ENCODE measurements at regions not wholly inside any gene's neighbourhood (a gene's known extent, or its start where the extent isn't known, plus 50 kb on each side); places are given as distances from the start of the nearest gene placed in this dataset.

DNA sequence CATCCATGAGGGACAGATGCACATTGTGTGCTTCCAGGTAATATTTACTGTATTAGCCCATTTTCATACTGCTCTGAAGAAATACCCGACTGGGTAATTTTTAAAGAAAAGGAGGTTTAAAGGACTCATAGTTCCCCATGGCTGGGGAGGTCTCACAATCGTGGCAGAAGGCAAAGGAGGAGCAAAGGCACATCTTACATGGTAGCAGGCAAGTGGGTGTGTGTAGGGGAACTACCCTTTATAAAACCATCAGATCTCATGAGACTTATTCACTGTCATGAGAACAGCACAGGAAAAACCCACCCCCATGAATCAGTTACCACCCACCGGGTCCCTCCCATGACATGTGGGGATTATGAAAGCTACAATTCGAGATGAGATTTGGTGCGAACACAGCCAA, 148.8 kb upstream of the FBXL17 start:
- Histone ChIP-seq H3K4me3 (ENCODE audit: low read length) (no peak overlapping the region), H3K27ac (ENCODE audit: low read depth in 1 of 2, low read length in 2 of 2) (no peak overlapping the region), H3K4me1 (ENCODE audit: insufficient read depth, low read length) (no peaks in the 10 kb centered on the region), H3K27me3 (ENCODE audit: control insufficient read depth in 1 of 2, insufficient read depth in 2 of 2, low read length in 2 of 2) (no peaks in the 10 kb centered on the region), H3K9me3 (ENCODE audit: control insufficient read depth in 1 of 2, insufficient read depth in 1 of 2, low read length in 2 of 2) (peaks cover 0 to 3% of the 10 kb centered on the region in 2 experiments), H3K36me3 (ENCODE audit: insufficient read depth, low read length) (no peaks in the 10 kb centered on the region)
- DNase-seq (no peak), ATAC-seq (ENCODE audit: poor library complexity) (no peak)
- TF ChIP-seq, protein P1, sequence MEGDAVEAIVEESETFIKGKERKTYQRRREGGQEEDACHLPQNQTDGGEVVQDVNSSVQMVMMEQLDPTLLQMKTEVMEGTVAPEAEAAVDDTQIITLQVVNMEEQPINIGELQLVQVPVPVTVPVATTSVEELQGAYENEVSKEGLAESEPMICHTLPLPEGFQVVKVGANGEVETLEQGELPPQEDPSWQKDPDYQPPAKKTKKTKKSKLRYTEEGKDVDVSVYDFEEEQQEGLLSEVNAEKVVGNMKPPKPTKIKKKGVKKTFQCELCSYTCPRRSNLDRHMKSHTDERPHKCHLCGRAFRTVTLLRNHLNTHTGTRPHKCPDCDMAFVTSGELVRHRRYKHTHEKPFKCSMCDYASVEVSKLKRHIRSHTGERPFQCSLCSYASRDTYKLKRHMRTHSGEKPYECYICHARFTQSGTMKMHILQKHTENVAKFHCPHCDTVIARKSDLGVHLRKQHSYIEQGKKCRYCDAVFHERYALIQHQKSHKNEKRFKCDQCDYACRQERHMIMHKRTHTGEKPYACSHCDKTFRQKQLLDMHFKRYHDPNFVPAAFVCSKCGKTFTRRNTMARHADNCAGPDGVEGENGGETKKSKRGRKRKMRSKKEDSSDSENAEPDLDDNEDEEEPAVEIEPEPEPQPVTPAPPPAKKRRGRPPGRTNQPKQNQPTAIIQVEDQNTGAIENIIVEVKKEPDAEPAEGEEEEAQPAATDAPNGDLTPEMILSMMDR (IDR thresholded peaks at IDR 0.05), result no peak
- peaks cover 6% of the 10 kb centered on the region for H3K9me3 Mint-ChIP-seq
- H3K36me3 Mint-ChIP-seq (ENCODE audit: low read depth), result no peaks in the 10 kb centered on the region
- H3K27ac Mint-ChIP-seq, result no peak overlapping the region
- POLR2A ChIA-PET, result no interaction called here
- H3K4me3 Mint-ChIP-seq, result no peak overlapping the region
- H3K27me3 Mint-ChIP-seq, result peaks cover 21% of the 10 kb centered on the region
- CTCF ChIA-PET, result no interaction called here
- intact Hi-C loops (cut with DNase I, micrococcal nuclease), result no loop called here
- H3K4me1 Mint-ChIP-seq (ENCODE audit: low read depth), result no peaks in the 10 kb centered on the region

DNA sequence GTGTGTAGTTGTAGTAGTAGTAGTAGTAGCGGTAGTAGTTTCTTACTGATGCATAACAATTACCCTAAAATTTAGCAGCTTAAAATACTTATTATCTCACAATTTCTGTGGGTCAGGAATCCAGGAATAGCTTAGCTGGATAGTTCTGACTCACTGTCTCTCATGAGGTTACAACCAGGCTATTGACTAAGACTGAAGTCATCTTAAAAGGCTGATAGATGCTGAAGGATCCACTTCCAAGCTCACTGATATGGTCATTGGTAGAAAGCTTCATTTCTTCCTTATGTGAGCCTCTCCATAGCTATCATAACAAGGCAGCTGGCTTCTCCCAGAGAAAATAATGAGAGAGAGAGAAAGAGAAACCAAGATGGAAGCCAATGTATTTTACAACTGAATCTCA, 147.5 kb upstream of the FBXL17 start:
- Mint-ChIP-seq H3K4me3 (no peak overlapping the region), H3K27me3 (peaks cover 21% of the 10 kb centered on the region), H3K27ac (no peak overlapping the region), H3K36me3 (ENCODE audit: low read depth) (no peaks in the 10 kb centered on the region), H3K4me1 (ENCODE audit: low read depth) (no peaks in the 10 kb centered on the region), H3K9me3 (peaks cover 6% of the 10 kb centered on the region)
- Histone ChIP-seq H3K4me1 (ENCODE audit: insufficient read depth, low read length) (no peaks in the 10 kb centered on the region), H3K36me3 (ENCODE audit: insufficient read depth, low read length) (no peaks in the 10 kb centered on the region), H3K9me3 (ENCODE audit: control insufficient read depth in 1 of 2, insufficient read depth in 1 of 2, low read length in 2 of 2) (peaks cover 0 to 3% of the 10 kb centered on the region in 2 experiments), H3K27ac (ENCODE audit: low read depth in 1 of 2, low read length in 2 of 2) (no peak overlapping the region), H3K4me3 (ENCODE audit: low read length) (no peak overlapping the region), H3K27me3 (ENCODE audit: control insufficient read depth in 1 of 2, insufficient read depth in 2 of 2, low read length in 2 of 2) (no peaks in the 10 kb centered on the region)
- intact Hi-C loops (cut with DNase I, micrococcal nuclease), result no loop called here
- TF ChIP-seq, protein P1 (IDR thresholded peaks at IDR 0.05), result no peak
- ATAC-seq (ENCODE audit: poor library complexity) (no peak), DNase-seq (no peak)
- ChIA-PET POLR2A (no interaction called here), CTCF (no interaction called here)

DNA sequence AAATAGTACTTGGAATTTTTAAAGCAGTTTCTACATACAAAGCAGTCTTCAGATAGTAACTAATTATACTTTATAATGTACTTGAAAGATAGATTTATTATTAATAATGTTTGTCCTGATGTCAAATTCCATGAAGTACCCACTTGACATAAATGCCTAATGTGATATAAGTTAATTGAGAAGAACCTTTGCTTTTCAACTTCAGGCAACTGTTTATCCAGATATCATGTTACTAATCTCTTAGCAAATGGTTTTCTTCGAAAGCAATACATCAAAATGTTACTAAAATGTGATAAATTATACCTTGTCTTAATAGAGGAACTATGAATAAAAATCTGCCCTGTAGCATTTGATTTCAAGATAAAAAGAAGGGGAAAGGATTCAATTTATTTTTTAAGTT, 146.8 kb upstream of the FBXL17 start:
- no peak overlapping the region for H3K4me3 Mint-ChIP-seq
- intact Hi-C loops (cut with DNase I, micrococcal nuclease), result no loop called here
- H3K9me3 Mint-ChIP-seq, result peaks cover 6% of the 10 kb centered on the region
- POLR2A ChIA-PET, result no interaction called here
- Histone ChIP-seq H3K36me3 (ENCODE audit: insufficient read depth, low read length) (no peaks in the 10 kb centered on the region), H3K27ac (ENCODE audit: low read depth in 1 of 2, low read length in 2 of 2) (no peak overlapping the region), H3K4me3 (ENCODE audit: low read length) (no peak overlapping the region), H3K27me3 (ENCODE audit: control insufficient read depth in 1 of 2, insufficient read depth in 2 of 2, low read length in 2 of 2) (no peaks in the 10 kb centered on the region), H3K9me3 (ENCODE audit: control insufficient read depth in 1 of 2, insufficient read depth in 1 of 2, low read length in 2 of 2) (peaks cover 0 to 3% of the 10 kb centered on the region in 2 experiments), H3K4me1 (ENCODE audit: insufficient read depth, low read length) (no peaks in the 10 kb centered on the region)
- H3K27ac Mint-ChIP-seq, result no peak overlapping the region
- ATAC-seq (ENCODE audit: poor library complexity) (no peak), DNase-seq (no peak)
- no peaks in the 10 kb centered on the region for H3K36me3 Mint-ChIP-seq (ENCODE audit: low read depth)
- peaks cover 21% of the 10 kb centered on the region for H3K27me3 Mint-ChIP-seq
- TF ChIP-seq, protein P1 (IDR thresholded peaks at IDR 0.05), result no peak
- CTCF ChIA-PET, result no interaction called here
- no peaks in the 10 kb centered on the region for H3K4me1 Mint-ChIP-seq (ENCODE audit: low read depth)

Measured in CD4-positive, alpha-beta T cell (primary cell).